ENCODE measurements at regions not wholly inside any gene's neighbourhood (a gene's known extent, or its start where the extent isn't known, plus 50 kb on each side); places are given as distances from the start of the nearest gene placed in this dataset.
"Not testable (repeated sequence)": the region's sequence is repeated elsewhere in the genome, so short reads cannot be mapped to it uniquely, and the experiment has no call there.

- intact Hi-C loops (cut with DNase I), result no loop called here
- no peak for TF ChIP-seq CTCF (IDR thresholded peaks at IDR 0.05)
- Histone ChIP-seq H3K9me3 (no peaks in the 10 kb centered on the region), H3K4me3 (no peak overlapping the region), H3K36me3 (no peaks in the 10 kb centered on the region), H3K4me1 (no peaks in the 10 kb centered on the region), H3K27me3 (no peaks in the 10 kb centered on the region), H3K27ac (no peak overlapping the region)
- WGBS, 2 donors, result 62 to 63% methylated on average over 4 of the region's 4 CpGs
- FAIRE-seq (no peak), DNase-seq (no peak), ATAC-seq (no peak)
These were observed 76.3 kb upstream of the C7orf33 start for GRCh38 chr7:148514236-148514635.

- H3K4me3 ChIP-seq, result no peak overlapping the region
- no peaks in the 10 kb centered on the region for H3K4me1 ChIP-seq
- H3K36me3 ChIP-seq, result no peaks in the 10 kb centered on the region
- intact Hi-C loops (cut with DNase I), result no loop called here
- FAIRE-seq (no peak), ATAC-seq (no peak), DNase-seq (no peak)
- TF ChIP-seq CTCF (IDR thresholded peaks at IDR 0.05), result no peak
- 82 to 89% methylated on average over 3 of the region's 3 CpGs for WGBS, 2 donors
- H3K27me3 ChIP-seq, result no peaks in the 10 kb centered on the region
- H3K9me3 ChIP-seq, result no peaks in the 10 kb centered on the region
- H3K27ac ChIP-seq, result no peak overlapping the region
These were observed 75.3 kb upstream of the C7orf33 start for GRCh38 chr7:148515237-148515636.

GRCh38 chr7:148515728-148516695, 74.6 kb upstream of the C7orf33 start:
- ATAC-seq, result no peak
- Histone ChIP-seq H3K27me3 (peaks cover 0 to 3% (median 0%) of the 10 kb centered on the region in 4 donors), H3K4me1 (no peaks in the 10 kb centered on the region), H3K4me3 (no peak overlapping the region), H3K36me3 (no peaks in the 10 kb centered on the region), H3K9me3 (no peaks in the 10 kb centered on the region), H3K27ac (no peak overlapping the region)
- WGBS, 2 donors, result 52 to 62% methylated on average over 6 of the region's 6 CpGs
- FAIRE-seq, result no peak
- no peak for DNase-seq
- TF ChIP-seq CTCF (IDR thresholded peaks at IDR 0.05), result no peak
- intact Hi-C loops (cut with DNase I), result no loop called here

- FAIRE-seq; H3K4me1 ChIP-seq; H3K9me3 ChIP-seq; H3K36me3 ChIP-seq; H3K27ac ChIP-seq; intact Hi-C loops (cut with DNase I); ATAC-seq; H3K4me3 ChIP-seq; DNase-seq: not testable (repeated sequence)
- H3K27me3 ChIP-seq, result peaks cover 0 to 13% (median 0%) of the 10 kb centered on the region in 4 donors
- WGBS, 2 donors, result 65 to 81% methylated on average over 4 of the region's 4 CpGs
These were observed 71.2 kb upstream of the C7orf33 start for GRCh38 chr7:148519386-148519785.

- FAIRE-seq (no peak), DNase-seq (no peak), ATAC-seq (no peak)
- intact Hi-C loops (cut with DNase I), result no loop called here
- Histone ChIP-seq H3K36me3 (no peaks in the 10 kb centered on the region), H3K4me1 (no peaks in the 10 kb centered on the region), H3K27ac (no peak overlapping the region), H3K27me3 (peaks cover 0 to 13% (median 0%) of the 10 kb centered on the region in 4 donors), H3K4me3 (no peak overlapping the region), H3K9me3 (no peaks in the 10 kb centered on the region)
- WGBS, 2 donors, result 41 to 48% methylated on average over 7 of the region's 7 CpGs
- TF ChIP-seq CTCF (IDR thresholded peaks at IDR 0.05), result no peak
These were observed 69.3 kb upstream of the C7orf33 start for GRCh38 chr7:148521271-148521670.
